GM18951 (cell line): ENCODE measurements at regions not wholly inside any gene's neighbourhood (a gene's known extent, or its start where the extent isn't known, plus 50 kb on each side); places are given as distances from the start of the nearest gene placed in this dataset.

ENCODE experiments used
- POLR2A ChIP-seq: IDR thresholded peaks from 4 replicates; pipeline ENCODE4 v1.6.1; 2011; ENCODE audit warnings: mild to moderate bottlenecking; ENCODE audit not compliant: insufficient read length, insufficient read depth; ENCODE audit errors: extremely low read depth
- in situ Hi-C: fragments of 300-500 bp; cut with MboI; formaldehyde crosslinking; loops from one replicate; pipeline ENCODE4 v1.12.0; 2022; ENCODE audit warnings: low sequenced_read_pairs, mixed read lengths, inconsistent platforms; ENCODE audit not compliant: unreplicated experiment

DNA sequence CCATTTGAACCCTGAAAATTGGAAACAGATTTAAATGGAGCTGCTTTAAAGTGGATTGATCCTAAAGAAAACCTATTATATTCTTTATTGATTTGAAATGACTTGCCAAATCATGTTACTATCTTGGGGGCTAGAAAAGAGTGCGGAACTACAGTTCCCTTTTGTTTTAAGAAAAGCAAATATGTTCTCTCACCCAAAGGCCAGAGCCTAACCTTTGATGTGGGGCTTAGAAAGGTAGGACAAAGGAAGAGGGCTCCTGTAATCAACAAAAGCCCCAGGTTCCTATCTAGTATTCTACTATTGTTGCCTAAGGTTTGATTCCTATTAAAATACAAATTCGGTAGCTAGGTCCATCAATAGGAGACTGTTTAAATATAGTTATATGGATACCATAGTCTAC is 100.8 kb upstream of the BEND6 start:
- in situ Hi-C loops, result no loop called here
- no peak for TF ChIP-seq POLR2A

DNA sequence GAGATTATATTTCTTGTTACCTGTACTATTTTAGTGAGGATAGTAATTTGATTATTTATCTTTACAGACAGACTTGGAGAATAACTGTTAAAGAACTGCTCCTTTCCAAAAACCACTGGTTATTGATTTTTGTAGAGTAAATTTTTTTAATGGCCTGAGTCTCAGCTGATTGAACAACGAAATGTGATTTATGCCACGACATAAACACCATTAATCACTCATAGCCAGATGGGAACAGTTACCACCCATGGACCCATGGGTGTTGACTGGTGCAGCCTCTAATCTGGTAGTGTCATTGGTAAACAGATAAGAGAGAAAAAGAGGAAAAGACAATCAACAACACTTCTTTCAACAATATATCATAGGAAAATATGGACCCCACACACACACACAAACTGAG is 101.4 kb upstream of the BEND6 start:
- in situ Hi-C loops, result no loop called here
- no peak for TF ChIP-seq POLR2A

DNA sequence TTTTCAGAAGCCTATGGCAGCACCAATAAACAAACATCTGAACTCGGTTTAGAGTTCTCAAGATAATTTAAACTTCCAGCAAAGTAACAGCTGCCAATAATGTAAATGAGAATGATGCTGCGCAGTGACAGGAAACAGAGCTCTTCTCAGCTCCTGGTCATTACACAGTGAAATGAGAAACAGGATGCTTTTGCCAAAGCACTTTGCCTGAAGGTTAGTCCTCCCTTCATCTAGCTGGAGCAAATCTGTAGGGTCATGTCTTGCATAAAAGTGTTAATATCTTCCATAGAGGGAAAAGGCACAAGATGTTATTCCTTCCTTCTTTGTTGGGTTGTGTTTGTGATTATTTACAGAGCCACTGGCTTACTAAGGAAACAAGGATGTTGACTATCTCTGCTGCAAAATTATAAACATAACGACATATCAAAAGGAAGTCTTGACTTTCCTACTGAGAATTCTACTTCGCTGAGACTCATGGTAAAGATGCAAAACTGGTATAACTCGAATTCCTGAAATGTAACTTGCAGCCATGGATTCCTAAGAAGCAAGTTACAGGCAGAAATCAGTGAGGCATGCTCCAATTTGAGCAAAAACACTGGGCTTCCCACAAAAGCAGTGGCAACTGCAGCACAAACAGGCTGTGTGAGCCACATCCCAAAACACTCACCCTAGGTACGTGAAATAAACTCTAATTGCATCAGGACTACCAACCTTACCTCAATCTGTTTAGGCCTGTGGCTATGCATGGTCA is 102.5 kb upstream of the BEND6 start:
- in situ Hi-C loops, result no loop called here

DNA sequence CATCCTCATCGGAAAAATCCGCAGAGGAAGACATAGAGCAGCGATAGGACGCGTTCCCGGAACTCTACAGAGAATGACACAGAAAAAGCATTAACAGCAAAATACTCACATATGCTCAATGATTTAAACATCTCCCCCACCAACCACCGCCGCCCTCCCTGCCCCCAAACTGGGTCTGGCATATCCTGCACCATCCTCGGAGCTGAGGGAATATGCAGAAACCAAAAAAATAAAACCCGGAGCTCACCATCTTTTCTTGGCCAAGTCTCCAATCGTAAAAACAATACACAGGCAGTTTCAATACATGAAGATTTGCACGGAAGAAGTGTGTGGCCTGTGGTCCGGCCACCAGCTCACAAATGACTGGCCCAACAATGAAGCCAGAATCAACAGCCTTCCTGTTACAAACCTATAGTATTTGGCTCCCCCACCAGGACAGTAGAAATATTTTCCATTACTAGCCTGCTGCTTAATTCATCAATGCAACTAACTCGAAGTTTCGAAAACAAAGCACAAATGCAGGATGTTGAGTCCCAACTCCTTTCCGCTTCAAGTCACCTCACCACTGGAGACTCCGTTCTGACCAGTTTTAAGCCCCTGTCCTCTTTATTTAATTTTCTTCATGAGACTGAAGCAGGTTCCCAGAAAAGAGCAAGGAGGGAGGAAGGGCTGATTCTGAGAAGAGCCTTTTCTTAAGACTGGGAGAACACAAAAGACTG is 103.2 kb upstream of the BEND6 start:
- TF ChIP-seq POLR2A, result peak; percentile 47

More for the DNA sequence above, 102.5 kb upstream of the BEND6 start:
- TF ChIP-seq POLR2A, result no peak

DNA sequence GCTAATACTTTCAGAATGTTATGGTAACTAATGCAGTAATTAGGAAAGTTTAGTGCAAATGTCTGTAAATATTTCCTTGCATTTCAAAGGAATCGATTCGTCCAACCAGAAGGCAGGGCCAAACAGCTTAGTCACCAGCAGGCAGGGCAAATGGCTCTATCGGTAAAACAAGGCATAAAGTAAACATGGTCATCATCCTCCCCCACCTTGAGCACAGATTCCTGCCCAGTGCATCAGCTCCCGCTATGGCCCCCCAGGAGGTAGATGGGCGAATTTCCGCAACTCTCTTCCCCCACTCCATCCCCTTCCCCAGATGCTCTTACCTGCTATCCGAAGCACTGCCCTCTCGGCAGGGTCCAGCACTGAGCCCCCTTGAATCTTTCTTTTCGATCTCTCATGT is 103.8 kb upstream of the BEND6 start:
- TF ChIP-seq POLR2A, result no peak
- in situ Hi-C loops, result no loop called here

More for the DNA sequence above, 103.2 kb upstream of the BEND6 start:
- in situ Hi-C loops, result no loop called here

DNA sequence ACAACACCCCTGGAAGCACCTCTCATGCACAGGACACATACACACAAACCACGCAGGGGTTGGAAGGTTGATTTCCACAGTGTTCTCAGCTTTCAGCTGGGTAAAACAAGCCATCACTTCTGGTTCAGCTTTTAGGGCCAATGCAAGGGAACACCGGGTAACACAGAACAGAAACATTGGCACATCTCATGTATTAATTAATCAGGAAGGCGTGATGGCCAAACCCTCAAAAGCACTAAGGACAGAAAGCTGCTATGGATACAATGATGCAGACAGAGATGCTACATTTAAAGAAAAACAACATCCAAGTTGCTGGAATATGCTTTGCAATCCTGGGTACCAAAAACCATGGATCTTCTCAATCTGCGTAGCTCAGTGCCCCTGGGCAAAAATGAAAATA is 104.3 kb upstream of the BEND6 start:
- in situ Hi-C loops, result no loop called here
- TF ChIP-seq POLR2A, result no peak

DNA sequence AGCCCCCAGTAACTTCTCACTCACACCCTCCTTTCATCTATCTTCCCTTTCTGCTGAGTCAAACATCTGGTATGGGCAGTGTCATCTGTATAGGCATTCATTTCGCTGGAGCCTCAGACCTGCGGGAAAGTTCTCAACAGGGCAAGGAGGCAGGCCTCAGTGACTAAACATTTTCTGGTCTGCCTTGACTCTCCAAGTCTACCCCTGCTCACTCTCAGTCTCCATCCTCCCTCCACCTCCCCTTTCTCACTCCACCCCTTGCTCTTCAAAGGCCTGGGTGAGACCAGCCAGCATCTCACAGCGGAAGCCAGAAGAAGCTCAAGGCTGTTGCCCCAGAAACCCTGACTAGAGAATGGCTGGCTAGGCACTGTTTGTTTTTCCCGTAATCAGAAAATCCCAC is 105.0 kb upstream of the BEND6 start:
- in situ Hi-C loops, result loop anchor here (10.0 kb wide), 1 partner anchor 205 kb away; the partner anchor contains the start of gene DST
- no peak for TF ChIP-seq POLR2A

DNA sequence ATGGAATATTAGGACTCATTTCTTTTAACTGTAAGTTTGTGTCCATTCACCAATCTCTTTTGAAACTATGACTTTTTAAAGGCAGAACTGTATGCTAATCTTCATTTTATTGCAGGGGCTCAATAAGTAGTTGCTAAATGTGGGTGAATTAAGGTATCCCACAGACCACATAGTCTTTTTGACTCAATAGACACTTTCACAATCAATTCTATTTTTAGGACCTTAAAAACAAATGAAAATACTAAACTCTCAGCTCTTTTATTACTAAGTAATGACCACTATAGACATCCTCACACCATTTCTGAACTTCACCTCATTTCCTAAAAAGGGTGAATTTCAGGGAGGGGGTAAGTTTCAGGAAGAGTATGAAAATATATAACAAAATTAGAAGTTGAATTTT is 106.8 kb upstream of the BEND6 start:
- in situ Hi-C loops, result loop anchor here (10.0 kb wide), 1 partner anchor 203 kb away; the partner anchor contains the start of gene DST
- TF ChIP-seq POLR2A, result no peak

DNA sequence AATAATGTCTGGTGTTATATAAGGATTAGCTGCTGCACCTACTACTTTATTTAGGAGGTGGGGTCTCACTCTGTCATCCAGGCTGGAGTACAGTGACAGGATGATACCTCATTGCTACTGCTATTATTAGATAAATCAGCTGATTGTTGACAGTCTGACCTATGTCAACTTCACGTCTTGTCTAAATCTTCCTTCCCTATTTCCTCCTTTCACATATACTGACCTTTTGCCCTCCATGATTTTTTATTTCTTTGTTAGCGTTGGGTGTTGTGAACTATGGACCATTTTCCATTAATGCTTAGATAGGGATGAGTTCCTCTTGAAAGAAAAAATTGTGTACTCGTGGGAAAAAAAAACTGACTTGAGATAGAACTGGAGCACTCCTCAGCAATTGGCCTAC is 109.9 kb upstream of the BEND6 start:
- in situ Hi-C loops, result loop anchor here (10.0 kb wide), 1 partner anchor 200 kb away; the partner anchor contains the start of gene DST
- no peak for TF ChIP-seq POLR2A

DNA sequence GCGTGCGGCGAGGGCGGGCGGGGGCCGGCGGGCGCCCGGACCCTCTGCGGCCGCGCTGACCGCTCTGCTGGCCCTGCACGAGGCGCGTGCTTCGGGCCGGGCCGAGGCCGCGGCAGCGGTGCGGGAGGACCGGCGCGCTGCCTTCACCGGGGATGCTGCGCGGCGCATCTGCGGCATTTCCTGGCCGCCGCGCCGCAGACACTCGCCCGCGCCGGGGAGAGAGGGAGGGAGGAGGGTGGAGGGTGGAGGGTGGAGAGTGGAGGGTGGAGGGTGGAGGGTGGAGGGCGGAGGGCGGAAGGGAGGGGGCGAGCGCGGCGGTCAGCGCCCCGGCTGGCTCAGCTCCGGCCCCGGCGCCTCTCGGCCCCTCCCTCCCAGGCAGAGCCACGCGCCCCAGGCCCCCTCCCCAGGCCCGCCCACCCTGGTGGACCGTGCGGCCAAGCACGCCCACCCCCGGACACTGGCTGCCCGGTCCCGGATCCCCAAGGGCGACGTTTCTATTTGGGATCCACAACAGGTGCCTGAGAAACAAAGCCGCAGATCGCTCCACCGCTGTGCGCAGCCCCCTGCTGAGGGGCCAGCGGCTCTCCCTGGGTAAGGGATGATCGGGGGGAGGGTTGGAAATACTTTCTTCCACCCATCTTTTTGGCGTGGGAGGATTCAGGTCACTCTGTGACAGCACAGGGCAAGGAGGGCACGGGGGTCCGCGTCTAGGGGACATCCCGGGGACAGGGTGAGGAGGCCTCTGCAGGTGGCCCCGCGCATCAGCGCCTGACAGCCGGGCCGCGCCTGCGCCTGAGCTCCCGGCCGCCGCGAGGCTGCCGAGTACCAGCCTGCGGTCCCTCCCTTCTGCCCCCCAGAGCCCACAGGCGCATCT is 111.2 kb upstream of the BEND6 start:
- TF ChIP-seq POLR2A, result peak; percentile 66
- in situ Hi-C loops, result loop anchor here (10.0 kb wide), 1 partner anchor 199 kb away; the partner anchor contains the start of gene DST

DNA sequence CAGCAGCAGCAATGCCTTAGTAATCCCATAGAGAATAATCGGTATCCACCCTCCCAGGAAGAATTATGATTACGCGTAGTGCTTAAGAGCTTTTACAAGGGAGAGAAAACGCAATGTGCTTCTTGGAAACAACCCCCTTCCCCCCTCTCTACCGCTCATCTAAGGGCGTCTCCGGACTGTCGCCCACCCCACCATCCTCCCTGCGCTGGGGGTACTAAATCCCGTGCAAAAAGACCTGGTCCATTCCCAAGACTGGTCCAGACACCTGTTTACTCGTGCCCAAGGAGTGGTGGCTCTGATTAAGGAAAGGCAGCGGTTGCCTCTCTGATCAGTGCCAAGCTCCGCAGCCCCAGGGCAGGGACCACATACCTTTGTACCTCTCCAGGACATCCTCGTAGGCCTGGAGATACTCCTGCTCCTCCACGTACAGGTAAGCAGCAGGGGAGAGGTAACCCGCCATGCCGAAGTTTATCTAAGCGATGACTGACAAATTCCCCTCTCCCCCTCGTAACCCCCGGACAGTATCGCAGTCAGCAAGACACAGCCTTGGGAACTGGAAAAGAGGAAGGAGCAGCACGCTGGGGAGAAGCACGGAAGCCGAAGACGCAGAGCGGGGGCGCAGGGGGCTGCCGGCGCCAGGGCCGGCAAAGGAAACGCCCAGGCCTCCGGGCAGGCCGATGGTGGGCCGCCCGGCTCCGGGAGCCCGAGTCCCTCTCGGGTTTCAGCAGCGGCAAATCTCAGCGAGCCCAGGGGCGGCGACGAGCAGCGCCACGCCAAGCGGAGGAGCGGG is 112.0 kb upstream of the BEND6 start:
- no peak for TF ChIP-seq POLR2A
- in situ Hi-C loops, result loop anchor here (10.0 kb wide), 1 partner anchor 198 kb away; the partner anchor contains the start of gene DST

DNA sequence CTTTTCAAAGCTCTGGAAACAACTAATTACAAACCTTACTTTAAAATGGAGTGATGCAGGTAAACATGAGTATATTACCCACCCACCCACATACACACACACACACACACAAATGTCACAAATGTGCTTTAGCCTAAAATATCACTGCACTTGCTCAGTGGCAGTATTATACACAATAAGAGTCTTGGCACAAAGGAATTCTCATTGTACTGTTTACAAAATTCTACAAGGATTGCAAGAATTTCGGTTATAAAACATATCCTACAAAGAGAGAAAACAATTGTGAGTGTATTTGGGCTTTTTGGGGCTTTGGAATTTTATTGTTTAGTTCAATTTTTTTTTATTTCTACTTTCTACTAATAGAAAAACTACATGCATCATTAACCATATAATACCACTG is 113.2 kb upstream of the BEND6 start:
- in situ Hi-C loops, result loop anchor here (10.0 kb wide), 1 partner anchor 197 kb away; the partner anchor contains the start of gene DST
- TF ChIP-seq POLR2A, result no peak
